Effector memory CD4-positive, alpha-beta T cell (primary cell): ENCODE measurements at regions not wholly inside any gene's neighbourhood (a gene's known extent, or its start where the extent isn't known, plus 50 kb on each side); places are given as distances from the start of the nearest gene placed in this dataset.

ENCODE experiments used
- DNase-seq, 3 donors: peaks; one replicate each; pipeline ENCODE4 v3.0.0-alpha.2; 2020
- H3K27ac ChIP-seq: 2 replicates; pipeline ENCODE4 v1.7.0; 2013; ENCODE audit warnings: mild to moderate bottlenecking, low read length, moderate library complexity; ENCODE audit not compliant: insufficient read depth, poor library complexity, severe bottlenecking
- H3K27me3 ChIP-seq: replicated peaks from 2 replicates; pipeline ENCODE4 v1.7.0; 2013; ENCODE audit warnings: mild to moderate bottlenecking, low read length; ENCODE audit not compliant: insufficient read depth, control insufficient read depth, poor library complexity, severe bottlenecking
- H3K36me3 ChIP-seq: 2 replicates; pipeline ENCODE4 v1.7.0; 2013; ENCODE audit warnings: mild to moderate bottlenecking, low read length, moderate library complexity; ENCODE audit not compliant: control insufficient read depth, insufficient read depth
- H3K4me1 ChIP-seq: 2 replicates; pipeline ENCODE4 v1.7.0; 2013; ENCODE audit warnings: low read length, mild to moderate bottlenecking; ENCODE audit not compliant: control insufficient read depth, insufficient read depth, poor library complexity, severe bottlenecking
- H3K4me3 ChIP-seq: 2 replicates; pipeline ENCODE4 v1.7.0; 2013; ENCODE audit warnings: low read length, low read depth, mild to moderate bottlenecking; ENCODE audit not compliant: insufficient read depth, poor library complexity, severe bottlenecking
- H3K9me3 ChIP-seq: 2 replicates; pipeline ENCODE4 v1.7.0; 2013; ENCODE audit warnings: mild to moderate bottlenecking, low read length, moderate library complexity; ENCODE audit not compliant: control insufficient read depth

DNA sequence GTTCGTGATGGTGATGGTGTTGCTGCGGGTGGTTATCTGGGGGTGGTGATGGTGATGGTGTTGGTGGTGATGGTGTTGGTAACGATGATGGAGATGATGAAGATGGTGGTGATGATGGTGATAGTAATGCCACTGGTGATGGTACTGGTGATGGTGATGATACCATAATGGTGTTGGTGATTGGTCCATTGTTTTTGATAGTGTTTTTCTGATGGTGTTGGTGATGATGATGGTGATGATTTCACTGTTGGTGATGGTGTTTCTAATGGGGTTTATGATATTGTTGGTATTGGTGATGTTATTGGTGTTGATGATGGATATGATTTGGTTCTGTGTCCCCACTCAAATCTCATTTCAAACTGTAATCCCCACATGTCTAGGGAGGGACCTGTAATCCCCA, 51.7 kb upstream of the PITRM1 start:
- no peak for DNase-seq
- Histone ChIP-seq H3K4me3 (no peak overlapping the region), H3K27me3 (no peaks in the 10 kb centered on the region), H3K4me1 (no peaks in the 10 kb centered on the region), H3K27ac (no peak overlapping the region), H3K36me3 (no peaks in the 10 kb centered on the region), H3K9me3 (no peaks in the 10 kb centered on the region)

DNA sequence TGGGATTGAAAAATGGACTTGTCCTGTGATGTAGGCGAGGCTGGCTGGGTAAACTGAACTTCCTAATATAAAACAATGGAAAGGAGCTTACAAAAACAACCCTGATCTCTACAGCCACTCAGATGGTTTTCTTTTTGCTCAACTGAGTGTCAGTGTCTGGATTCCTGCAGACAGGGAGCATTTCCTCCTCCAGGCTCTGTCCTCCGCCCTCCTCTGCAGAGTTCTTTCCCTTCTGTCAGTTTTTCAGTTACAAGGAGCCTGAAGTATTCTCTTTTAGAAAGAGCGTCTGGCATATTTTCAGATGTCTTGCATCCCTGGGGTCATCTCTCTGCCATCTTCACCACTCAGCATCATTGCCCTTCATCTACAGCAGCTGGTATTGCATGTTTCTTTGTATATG, 50.0 kb upstream of the PITRM1 start:
- H3K27me3 ChIP-seq, result no peaks in the 10 kb centered on the region
- H3K4me1 ChIP-seq, result no peaks in the 10 kb centered on the region
- DNase-seq, result no peak
- no peaks in the 10 kb centered on the region for H3K9me3 ChIP-seq
- no peaks in the 10 kb centered on the region for H3K36me3 ChIP-seq
- H3K27ac ChIP-seq, result no peak overlapping the region
- H3K4me3 ChIP-seq, result no peak overlapping the region
